MCF 10A (cell line): ENCODE measurements at regions not wholly inside any gene's neighbourhood (a gene's known extent, or its start where the extent isn't known, plus 50 kb on each side); places are given as distances from the start of the nearest gene placed in this dataset.

Experiments
- BruUV-seq: library from RNA; stranded (reverse); fragments of 400-500 nt; replicated peaks from 2 replicates; lab custom pipeline; 2021; lab: Mats Ljungman, UMichigan
- CTCF ChIA-PET: fragments of 300-600 bp; sonication (Branson Sonifier 250); formaldehyde crosslinking; extraction: SDS; loops from one replicate; lab custom pipeline; 2021; ENCODE audit warnings: antibody characterized with exemption, inconsistent platforms; lab: Yijun Ruan, JAX
- POLR2A ChIA-PET: fragments of 300-600, 350-650 bp; sonication (Branson Sonifier 250); formaldehyde crosslinking; extraction: SDS; loops from one replicate; lab custom pipeline; 2020; ENCODE audit warnings: antibody characterized with exemption, inconsistent platforms; lab: Yijun Ruan, JAX
- DNase-seq: peaks from one replicate; pipeline ENCODE4 v3.0.0-alpha.2; 2018; ENCODE audit not compliant: unreplicated experiment
- H3K27ac Mint-ChIP-seq: one replicate; pipeline ENCODE4 v1.8.0; 2022; ENCODE audit warnings: mild to moderate bottlenecking, low read depth, mixed read lengths; ENCODE audit not compliant: unreplicated experiment
- H3K27me3 Mint-ChIP-seq: one replicate; pipeline ENCODE4 v1.8.0; 2022; ENCODE audit warnings: mixed read lengths; ENCODE audit not compliant: insufficient read depth, unreplicated experiment
- H3K36me3 Mint-ChIP-seq: one replicate; pipeline ENCODE4 v1.8.0; 2022; ENCODE audit warnings: mild to moderate bottlenecking, moderate library complexity, mixed read lengths; ENCODE audit not compliant: insufficient read depth, unreplicated experiment
- H3K4me1 Mint-ChIP-seq: one replicate; pipeline ENCODE4 v1.8.0; 2022; ENCODE audit warnings: mixed read lengths; ENCODE audit not compliant: insufficient read depth, unreplicated experiment
- H3K4me3 Mint-ChIP-seq: one replicate; pipeline ENCODE4 v1.8.0; 2022; ENCODE audit warnings: mild to moderate bottlenecking, moderate library complexity, mixed read lengths; ENCODE audit not compliant: unreplicated experiment
- H3K9me3 Mint-ChIP-seq: one replicate; pipeline ENCODE4 v1.8.0; 2022; ENCODE audit warnings: mixed read lengths; ENCODE audit not compliant: unreplicated experiment
- intact Hi-C: fragments of 100-400 bp; cut with micrococcal nuclease; formaldehyde crosslinking; loops from 2 replicates; pipeline ENCODE4 v1.14.1; 2022
- TF ChIP-seq, protein P1 (sequence below): fragments of 200-600 bp; IDR thresholded peaks from one replicate; pipeline ENCODE4 v1.8.0; 2022; ENCODE audit warnings: antibody characterized with exemption, mild to moderate bottlenecking; ENCODE audit not compliant: unreplicated experiment

DNA sequence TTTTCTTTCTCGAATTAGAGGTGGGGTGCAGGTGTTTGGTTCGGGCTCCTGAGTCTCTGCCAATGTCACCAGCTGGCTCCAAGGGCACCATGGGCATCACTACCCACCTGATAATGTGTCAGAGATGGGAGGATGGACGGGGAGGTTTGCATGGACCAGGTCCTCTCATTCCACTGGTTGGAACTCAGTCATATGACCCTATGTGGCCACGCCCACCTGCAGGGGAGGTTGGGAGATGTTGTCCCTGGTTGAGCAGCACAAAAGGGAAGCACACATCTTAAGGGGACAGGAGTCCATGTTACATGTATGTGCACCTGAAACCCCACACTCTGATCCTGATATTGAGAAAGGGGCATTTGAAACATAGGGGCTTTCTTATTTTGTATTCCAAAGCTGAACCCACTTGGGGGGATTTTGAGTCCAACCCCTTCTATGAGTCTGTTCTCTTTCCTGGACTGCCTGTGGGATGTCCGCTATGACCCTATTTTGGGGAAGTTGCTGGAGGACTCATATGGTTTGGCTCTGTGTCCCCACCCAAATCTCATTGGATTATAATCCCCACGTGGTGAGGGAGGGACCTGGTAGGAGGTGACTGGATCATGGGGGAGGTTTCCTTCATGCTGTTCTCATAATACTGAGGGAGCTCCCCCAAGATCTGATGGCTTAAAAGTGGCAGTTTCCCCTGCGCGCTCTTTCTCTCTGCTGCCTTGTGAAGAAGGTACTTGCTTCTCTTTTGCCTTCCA lies 66.9 kb upstream of the BAIAP2L1 start:
- TF ChIP-seq, protein P1, sequence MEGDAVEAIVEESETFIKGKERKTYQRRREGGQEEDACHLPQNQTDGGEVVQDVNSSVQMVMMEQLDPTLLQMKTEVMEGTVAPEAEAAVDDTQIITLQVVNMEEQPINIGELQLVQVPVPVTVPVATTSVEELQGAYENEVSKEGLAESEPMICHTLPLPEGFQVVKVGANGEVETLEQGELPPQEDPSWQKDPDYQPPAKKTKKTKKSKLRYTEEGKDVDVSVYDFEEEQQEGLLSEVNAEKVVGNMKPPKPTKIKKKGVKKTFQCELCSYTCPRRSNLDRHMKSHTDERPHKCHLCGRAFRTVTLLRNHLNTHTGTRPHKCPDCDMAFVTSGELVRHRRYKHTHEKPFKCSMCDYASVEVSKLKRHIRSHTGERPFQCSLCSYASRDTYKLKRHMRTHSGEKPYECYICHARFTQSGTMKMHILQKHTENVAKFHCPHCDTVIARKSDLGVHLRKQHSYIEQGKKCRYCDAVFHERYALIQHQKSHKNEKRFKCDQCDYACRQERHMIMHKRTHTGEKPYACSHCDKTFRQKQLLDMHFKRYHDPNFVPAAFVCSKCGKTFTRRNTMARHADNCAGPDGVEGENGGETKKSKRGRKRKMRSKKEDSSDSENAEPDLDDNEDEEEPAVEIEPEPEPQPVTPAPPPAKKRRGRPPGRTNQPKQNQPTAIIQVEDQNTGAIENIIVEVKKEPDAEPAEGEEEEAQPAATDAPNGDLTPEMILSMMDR = no peak
- DNase-seq = no peak
- intact Hi-C loops = no loop called here
- Mint-ChIP-seq H3K36me3 (no peaks in the 10 kb centered on the region), H3K4me1 (no peaks in the 10 kb centered on the region), H3K27me3 (peaks cover 22% of the 10 kb centered on the region), H3K27ac (no peak overlapping the region), H3K9me3 (no peaks in the 10 kb centered on the region), H3K4me3 (no peak overlapping the region)
- CTCF ChIA-PET = no interaction called here
- no TSS peak for BruUV-seq
- POLR2A ChIA-PET = no interaction called here

DNA sequence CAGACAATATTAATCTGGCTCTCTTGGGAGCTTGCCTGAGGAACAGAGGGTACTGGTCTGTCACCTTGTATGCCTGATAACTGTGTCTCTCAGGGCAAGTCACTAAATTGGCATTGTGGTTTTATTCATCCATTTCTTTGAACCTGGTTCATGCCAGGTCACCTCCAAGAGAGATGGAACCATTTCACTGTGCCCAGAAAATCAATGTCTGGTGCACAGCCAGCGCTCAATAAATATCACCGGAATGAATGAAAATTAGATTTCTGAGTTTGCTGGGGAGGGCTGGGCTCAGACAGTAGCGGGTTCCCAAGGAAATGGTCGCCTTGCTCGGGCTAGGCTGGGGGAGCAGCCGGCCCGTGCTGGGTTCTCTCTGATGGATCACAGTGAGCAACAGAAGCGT lies 64.1 kb upstream of the BAIAP2L1 start:
- Mint-ChIP-seq H3K4me3 (no peak overlapping the region), H3K9me3 (no peaks in the 10 kb centered on the region), H3K4me1 (no peaks in the 10 kb centered on the region), H3K27ac (no peak overlapping the region), H3K27me3 (peaks cover 22% of the 10 kb centered on the region), H3K36me3 (no peaks in the 10 kb centered on the region)
- BruUV-seq = no TSS peak
- intact Hi-C loops = no loop called here
- TF ChIP-seq, protein P1 = no peak
- DNase-seq = no peak
- CTCF ChIA-PET = interaction anchor here (0.6 kb wide), 1 partner anchor 373 kb away, joined by 5 read pairs; no protein-coding TSS in a partner anchor
- POLR2A ChIA-PET = no interaction called here

DNA sequence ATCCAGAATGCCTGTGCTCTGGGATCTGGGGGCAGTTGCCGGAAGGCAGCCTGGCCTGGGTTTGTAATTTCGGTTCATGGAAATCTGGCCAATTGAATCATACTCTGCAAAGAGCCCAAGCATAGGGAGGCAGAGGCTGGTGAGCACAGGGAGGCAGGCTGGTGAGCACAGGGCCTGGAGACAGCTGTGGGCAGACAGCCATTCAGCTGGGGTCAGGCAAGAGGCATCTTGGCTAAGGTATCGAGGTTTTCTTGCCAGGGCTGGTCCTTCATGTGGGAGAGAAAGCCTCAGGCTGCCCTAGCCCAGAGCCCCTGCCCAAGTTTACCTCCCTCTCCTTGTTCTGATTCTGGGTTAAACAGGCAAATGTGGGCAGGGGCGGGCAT lies 63.7 kb upstream of the BAIAP2L1 start:
- BruUV-seq = no TSS peak

More for the DNA sequence above, 63.7 kb upstream of the BAIAP2L1 start:
- TF ChIP-seq, protein P1 = no peak
- ChIA-PET CTCF (interaction anchor here (0.6 to 1.7 kb wide), 4 partner anchors 15 to 414 kb away, joined by 3 to 6 read pairs (median 5); partner anchors contain the start of gene TRRAP), POLR2A (no interaction called here)
- Mint-ChIP-seq H3K36me3 (no peaks in the 10 kb centered on the region), H3K4me3 (no peak overlapping the region), H3K4me1 (no peaks in the 10 kb centered on the region), H3K27me3 (peaks cover 22% of the 10 kb centered on the region), H3K9me3 (no peaks in the 10 kb centered on the region), H3K27ac (no peak overlapping the region)
- intact Hi-C loops = no loop called here
- no peak for DNase-seq
